A673 (cell line): ENCODE measurements at regions not wholly inside any gene's neighbourhood (a gene's known extent, or its start where the extent isn't known, plus 50 kb on each side); places are given as distances from the start of the nearest gene placed in this dataset.

Experiments
- BruUV-seq: library from RNA; stranded (reverse); fragments of 400-500 nt; replicated peaks from 2 replicates; lab custom pipeline; 2021; lab: Mats Ljungman, UMichigan
- CTCF ChIA-PET: fragments of 300-600 bp; sonication (Branson Sonifier 250); formaldehyde crosslinking; loops from one replicate; lab custom pipeline; 2022; ENCODE audit warnings: antibody characterized with exemption; lab: Charles Lee
- POLR2A ChIA-PET: fragments of 300-600 bp; sonication (Branson Sonifier 250); formaldehyde crosslinking; loops from one replicate; lab custom pipeline; 2022; ENCODE audit warnings: antibody characterized with exemption; ENCODE audit not compliant: low non-redundant PET; lab: Charles Lee
- DNase-seq: peaks from one replicate; pipeline ENCODE4 v3.0.0-alpha.2; 2015; ENCODE audit warnings: low spot score
- H3K27ac ChIP-seq: fragments of 200-600 bp; sonication (generic); 2 replicates; pipeline ENCODE4 v1.5.1; 2016; ENCODE audit warnings: mixed run types, low read depth, mild to moderate bottlenecking, mixed read lengths, antibody characterized with exemption, low read length; ENCODE audit not compliant: poor library complexity, severe bottlenecking
- H3K27me3 ChIP-seq: fragments of 200-600 bp; sonication (generic); replicated peaks from 2 replicates; pipeline ENCODE4 v1.6.1; 2017; ENCODE audit warnings: mixed run types, low read depth, mild to moderate bottlenecking, mixed read lengths, antibody characterized with exemption, low read length; ENCODE audit not compliant: insufficient read depth, poor library complexity
- H3K36me3 ChIP-seq: fragments of 200-600 bp; sonication (generic); 2 replicates; pipeline ENCODE4 v1.6.1; 2016; ENCODE audit warnings: mixed run types, mild to moderate bottlenecking, mixed read lengths, antibody characterized with exemption, low read length; ENCODE audit not compliant: insufficient read depth, poor library complexity, severe bottlenecking
- H3K4me1 ChIP-seq: fragments of 200-600 bp; sonication (generic); 2 replicates; pipeline ENCODE4 v1.6.1; 2017; ENCODE audit warnings: mixed run types, mild to moderate bottlenecking, mixed read lengths, antibody characterized with exemption, low read length; ENCODE audit not compliant: insufficient read depth, poor library complexity, severe bottlenecking
- H3K4me3 ChIP-seq: fragments of 200-600 bp; sonication (generic); 2 replicates; pipeline ENCODE4 v1.5.1; 2016; ENCODE audit warnings: low read depth, mixed run types, mild to moderate bottlenecking, mixed read lengths, low read length; ENCODE audit not compliant: poor library complexity, severe bottlenecking
- H3K9me3 ChIP-seq: fragments of 200-600 bp; sonication (generic); 2 replicates; pipeline ENCODE4 v1.6.1; 2016; ENCODE audit warnings: mixed run types, low read depth, mild to moderate bottlenecking, mixed read lengths, antibody characterized with exemption, low read length; ENCODE audit not compliant: poor library complexity, severe bottlenecking
- CTCF ChIP-seq: fragments of 300-800, 200-600 bp; sonication (generic); conservative IDR thresholded peaks from 2 replicates; pipeline ENCODE4 v1.5.1; 2017; ENCODE audit warnings: low read depth, mild to moderate bottlenecking, antibody characterized with exemption, low read length, moderate library complexity, mixed read lengths
- EZH2 ChIP-seq: fragments of 200-600 bp; sonication (generic); IDR thresholded peaks from 2 replicates; pipeline ENCODE4 v1.6.1; 2017; ENCODE audit warnings: borderline replicate concordance, low read depth, mild to moderate bottlenecking, mixed read lengths, antibody characterized with exemption, low read length; ENCODE audit not compliant: poor library complexity, severe bottlenecking
- intact Hi-C: fragments of 100-400 bp; cut with micrococcal nuclease; formaldehyde crosslinking; loops from one replicate; pipeline ENCODE4 v1.10.0; 2022; ENCODE audit not compliant: unreplicated experiment

GRCh38 chr16:5761592-5761991 lies 664.0 kb upstream of the EEF2KMT start:
- intact Hi-C loops, result no loop called here
- Histone ChIP-seq H3K27ac (no peak overlapping the region), H3K4me1 (no peaks in the 10 kb centered on the region), H3K9me3 (no peaks in the 10 kb centered on the region), H3K4me3 (no peak overlapping the region), H3K27me3 (peaks cover 3% of the 10 kb centered on the region), H3K36me3 (no peaks in the 10 kb centered on the region)
- BruUV-seq, result no TSS peak
- no peak for TF ChIP-seq CTCF
- no peak for TF ChIP-seq EZH2
- CTCF ChIA-PET, result no interaction called here
- POLR2A ChIA-PET, result no interaction called here
- DNase-seq, result no peak

- ChIA-PET POLR2A (no interaction called here), CTCF (no interaction called here)
- Histone ChIP-seq H3K36me3 (no peaks in the 10 kb centered on the region), H3K27me3 (peaks cover 3% of the 10 kb centered on the region), H3K9me3 (no peaks in the 10 kb centered on the region), H3K27ac (no peak overlapping the region), H3K4me3 (no peak overlapping the region), H3K4me1 (no peaks in the 10 kb centered on the region)
- intact Hi-C loops, result no loop called here
- BruUV-seq, result no TSS peak
- TF ChIP-seq CTCF (no peak), EZH2 (no peak)
- DNase-seq, result no peak
Observed at GRCh38 chr16:5758281-5758680, 660.7 kb upstream of the EEF2KMT start.

GRCh38 chr16:5756969-5757368 lies 659.4 kb upstream of the EEF2KMT start:
- H3K4me1 ChIP-seq, result no peaks in the 10 kb centered on the region
- intact Hi-C loops, result no loop called here
- no peaks in the 10 kb centered on the region for H3K36me3 ChIP-seq
- TF ChIP-seq CTCF (peak; percentile 38), EZH2 (no peak)
- peak; percentile 36 for DNase-seq
- POLR2A ChIA-PET, result no interaction called here
- no peak overlapping the region for H3K4me3 ChIP-seq
- no peaks in the 10 kb centered on the region for H3K27me3 ChIP-seq
- no TSS peak for BruUV-seq
- CTCF ChIA-PET, result no interaction called here
- no peak overlapping the region for H3K27ac ChIP-seq
- no peaks in the 10 kb centered on the region for H3K9me3 ChIP-seq
